NCI-H1930 (cell line): ENCODE measurements at regions not wholly inside any gene's neighbourhood (a gene's known extent, or its start where the extent isn't known, plus 50 kb on each side); places are given as distances from the start of the nearest gene placed in this dataset.
"Not testable (repeated sequence)": the region's sequence is repeated elsewhere in the genome, so short reads cannot be mapped to it uniquely, and the experiment has no call there.

Source experiments
- DNase-seq, 2 experiments: peaks; one replicate each; lab custom pipeline; 2025; lab: John Stamatoyannopoulos, UW

DNA sequence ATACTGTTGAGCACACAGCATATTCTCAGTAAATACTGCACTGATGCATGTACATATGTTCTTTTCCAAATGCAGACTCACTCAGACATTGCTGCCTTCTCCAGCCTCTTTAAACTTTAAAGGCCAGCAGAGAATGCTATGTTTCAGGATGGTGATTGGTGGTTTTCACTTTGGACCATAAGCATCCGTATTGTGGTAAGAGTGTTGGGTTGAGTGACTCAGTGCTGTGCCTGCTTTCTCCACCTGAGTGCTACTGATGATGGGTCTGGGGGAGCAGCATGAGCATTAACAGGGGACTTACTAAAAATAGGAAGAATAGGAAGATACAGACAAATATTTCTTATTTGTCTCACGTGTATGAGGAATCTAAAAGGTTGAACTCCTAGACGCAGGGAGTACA lies 56.3 kb upstream of the ZNF92 start:
- DNase-seq = no peak

DNA sequence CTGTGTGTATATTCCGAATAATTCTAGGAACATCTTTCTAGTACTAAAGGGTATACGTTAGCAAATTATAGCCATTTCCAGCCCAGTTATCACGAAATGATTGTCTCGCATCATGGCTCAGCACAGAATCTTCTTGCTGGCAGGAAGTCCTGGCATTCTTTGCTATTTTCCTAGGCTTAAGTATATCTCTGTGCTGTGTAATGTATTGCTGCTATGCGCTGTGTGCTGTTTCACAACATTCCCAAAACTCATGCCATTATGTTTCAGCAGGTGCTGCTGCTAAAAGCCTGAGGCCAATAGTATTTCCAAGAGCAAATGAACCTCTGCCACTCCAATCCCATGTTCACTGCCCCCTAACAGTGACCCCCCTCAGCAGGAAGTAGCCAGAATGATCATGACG lies 62.9 kb upstream of the ZNF92 start:
- no peak for DNase-seq

DNA sequence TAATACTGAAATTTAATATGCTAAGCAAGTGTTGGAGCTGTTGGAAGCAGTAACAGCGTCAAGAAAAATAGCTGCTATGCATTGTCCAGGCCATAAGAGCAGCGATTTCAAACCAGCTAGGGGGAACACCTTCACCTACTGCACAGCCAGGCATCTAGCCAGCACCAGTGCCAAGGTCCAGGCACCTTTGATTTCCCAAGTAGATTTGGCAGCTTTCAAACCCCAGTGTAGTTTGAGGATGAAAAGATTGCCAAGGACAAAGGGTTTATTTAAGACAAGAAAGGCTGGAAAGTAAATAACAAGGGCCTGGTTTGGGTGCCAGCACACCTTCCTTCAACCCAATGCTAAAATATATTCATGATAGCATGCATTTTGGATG lies 65.4 kb upstream of the ZNF92 start:
- DNase-seq = no peak

- peak; percentile 50 to 71 for DNase-seq
Measured at GRCh38 chr7:65307651-65308299, 65.9 kb upstream of the ZNF92 start.

DNA sequence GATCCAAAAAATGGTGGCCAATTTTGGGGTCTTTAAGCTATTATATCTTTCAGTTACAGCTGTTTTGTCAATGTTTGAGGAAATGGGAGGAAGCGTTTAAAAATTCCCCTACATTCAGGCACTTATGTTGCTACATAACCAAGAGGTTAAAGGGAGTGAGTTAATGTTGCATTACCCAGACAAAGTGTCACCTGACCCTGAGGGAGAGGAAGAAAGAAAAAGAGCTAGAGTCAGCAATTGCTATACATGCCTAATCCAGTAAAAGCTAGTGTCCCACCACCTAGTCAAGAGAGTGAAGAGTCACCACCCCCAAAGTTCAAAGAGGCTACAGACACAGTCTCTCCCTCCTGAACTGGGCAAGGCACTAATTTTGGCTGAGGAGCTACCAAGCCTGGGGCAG lies 69.5 kb upstream of the ZNF92 start:
- DNase-seq = no peak

DNA sequence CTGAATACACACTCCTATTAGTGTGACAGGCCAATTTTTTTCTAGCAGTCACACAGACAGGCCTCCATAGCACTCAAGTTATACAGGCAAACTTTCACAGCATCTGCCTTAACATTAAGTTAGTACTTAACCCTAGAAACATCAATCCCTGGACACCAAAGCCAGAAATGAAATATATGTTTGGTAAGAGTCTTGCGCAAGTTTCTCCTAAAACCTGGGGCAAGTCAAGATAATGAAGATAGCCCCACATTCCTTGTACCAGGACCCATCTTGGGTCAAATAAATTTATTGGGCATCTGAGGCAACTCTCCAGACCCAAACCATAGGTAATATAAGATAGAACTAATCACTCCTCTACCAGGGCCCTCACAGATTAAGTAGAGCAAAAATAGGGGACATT lies 70.8 kb upstream of the ZNF92 start:
- no peak for DNase-seq

GRCh38 chr7:65301007-65301406 lies 72.6 kb upstream of the ZNF92 start:
- DNase-seq = no peak

GRCh38 chr7:65295409-65295808 lies 78.2 kb upstream of the ZNF92 start:
- DNase-seq = no peak

DNA sequence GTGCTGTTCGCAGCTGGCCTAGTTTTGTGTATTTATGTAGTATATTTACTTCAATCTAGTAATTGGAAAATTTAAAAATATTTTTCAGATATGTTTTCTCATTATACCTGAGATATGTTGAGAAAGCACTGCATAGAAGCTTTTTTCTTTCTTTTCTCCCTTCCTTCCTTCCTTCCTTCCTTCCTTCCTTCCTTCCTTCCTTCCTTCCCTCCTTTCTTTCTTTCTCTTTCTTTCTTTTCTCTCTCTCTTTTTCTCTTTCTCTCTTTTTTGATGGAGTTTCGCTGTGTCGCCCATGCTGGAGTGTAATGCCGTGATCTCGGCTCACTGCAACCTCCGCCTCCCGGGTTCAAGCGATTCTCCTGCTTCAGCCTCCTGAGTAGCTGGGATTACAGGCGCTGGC lies 83.3 kb upstream of the ZNF92 start:
- DNase-seq = not testable (repeated sequence)

DNA sequence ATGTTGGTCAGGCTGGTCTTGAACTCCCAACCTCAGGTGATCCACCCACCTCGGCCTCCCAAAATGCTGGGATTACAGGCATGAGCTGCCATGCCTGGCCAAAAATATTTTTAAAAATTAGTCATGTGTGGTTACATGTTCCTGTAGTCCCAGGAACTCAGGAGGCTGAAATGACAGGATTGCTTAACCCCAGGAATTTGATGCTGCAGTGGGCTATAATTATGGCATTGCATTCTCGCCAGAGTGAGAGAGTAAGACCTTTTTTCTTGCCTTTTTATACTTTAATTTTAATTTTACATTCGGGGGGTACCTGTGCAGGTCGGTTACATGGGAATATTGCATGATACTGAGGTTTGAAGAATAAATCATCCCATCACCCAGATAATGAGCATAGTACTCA lies 86.6 kb upstream of the ZNF92 start:
- DNase-seq = no peak

DNA sequence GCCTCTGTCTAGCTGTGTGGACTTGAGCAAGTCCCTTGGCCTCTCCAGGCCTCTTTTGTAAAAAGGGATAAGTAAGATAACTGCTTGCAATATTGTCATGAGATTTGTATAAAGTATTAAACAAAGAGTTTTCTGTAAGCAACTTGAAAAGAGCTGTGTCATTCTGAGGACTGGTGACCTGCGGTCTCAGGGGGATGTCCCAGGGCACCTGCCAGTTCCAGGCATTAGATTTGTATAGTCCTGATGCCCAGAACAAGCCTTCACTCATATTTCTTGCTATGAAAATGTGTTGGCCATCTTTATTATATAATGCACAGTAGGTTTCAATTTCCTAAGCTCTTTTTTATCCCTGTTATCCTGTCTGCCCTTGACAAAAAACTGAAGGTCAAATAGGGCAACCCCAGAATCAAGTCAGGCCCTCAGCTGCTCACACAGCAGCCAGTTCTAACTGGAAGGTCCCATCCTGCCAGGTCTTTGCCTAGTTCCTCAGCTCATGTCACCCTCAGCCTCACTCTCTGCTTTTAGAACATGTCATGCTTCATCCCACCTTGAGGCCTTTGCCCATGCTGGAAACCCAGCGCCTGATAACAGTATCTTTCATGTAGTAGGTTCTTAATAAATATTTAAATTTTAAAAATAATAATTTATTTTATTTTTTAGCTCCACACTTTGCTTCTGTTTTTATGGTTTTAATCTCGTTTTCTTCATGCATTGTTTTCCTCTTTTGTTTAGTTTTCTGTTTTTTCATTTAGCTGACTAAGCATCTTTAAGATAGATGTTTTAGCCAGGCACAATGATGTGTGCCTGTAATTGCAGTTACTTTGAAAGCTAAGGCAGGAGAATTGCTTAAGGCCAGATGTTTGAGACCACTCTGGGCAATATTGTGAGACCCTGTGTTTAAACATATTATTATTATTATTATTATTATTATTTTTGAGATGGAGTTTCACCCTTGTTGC lies 87.5 kb upstream of the ZNF92 start:
- no peak for DNase-seq

- not testable (repeated sequence) for DNase-seq
Measured at GRCh38 chr7:65285241-65285640, 88.4 kb upstream of the ZNF92 start.

- no peak for DNase-seq
Measured at GRCh38 chr7:65279795-65280194, 93.9 kb upstream of the ZNF92 start.

GRCh38 chr7:65276822-65277221 lies 96.8 kb upstream of the ZNF92 start:
- no peak for DNase-seq

- DNase-seq = not testable (repeated sequence)
Measured at GRCh38 chr7:65271502-65271901, 102.2 kb upstream of the ZNF92 start.

GRCh38 chr7:65269150-65269856 lies 104.4 kb upstream of the ZNF92 start:
- peak; percentile 90 to 94 for DNase-seq

DNA sequence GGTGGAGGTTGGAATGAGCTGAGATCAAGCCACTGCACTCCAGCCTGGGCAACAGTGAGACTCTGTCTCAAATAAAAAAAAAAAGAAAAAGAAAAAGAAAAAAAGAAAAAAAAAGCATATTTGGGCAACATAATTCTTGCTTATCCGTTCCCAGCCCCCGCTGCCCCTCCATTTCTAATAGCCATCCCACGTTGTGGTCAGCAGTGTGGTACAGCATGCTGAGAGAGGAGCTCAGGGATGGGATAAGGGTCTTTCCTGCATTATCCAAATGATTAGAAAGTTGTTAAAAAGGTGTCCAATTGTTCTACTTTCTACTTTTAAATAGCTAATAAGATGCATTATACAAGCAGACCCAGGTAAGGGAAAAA lies 104.9 kb upstream of the ZNF92 start:
- DNase-seq = no peak

DNA sequence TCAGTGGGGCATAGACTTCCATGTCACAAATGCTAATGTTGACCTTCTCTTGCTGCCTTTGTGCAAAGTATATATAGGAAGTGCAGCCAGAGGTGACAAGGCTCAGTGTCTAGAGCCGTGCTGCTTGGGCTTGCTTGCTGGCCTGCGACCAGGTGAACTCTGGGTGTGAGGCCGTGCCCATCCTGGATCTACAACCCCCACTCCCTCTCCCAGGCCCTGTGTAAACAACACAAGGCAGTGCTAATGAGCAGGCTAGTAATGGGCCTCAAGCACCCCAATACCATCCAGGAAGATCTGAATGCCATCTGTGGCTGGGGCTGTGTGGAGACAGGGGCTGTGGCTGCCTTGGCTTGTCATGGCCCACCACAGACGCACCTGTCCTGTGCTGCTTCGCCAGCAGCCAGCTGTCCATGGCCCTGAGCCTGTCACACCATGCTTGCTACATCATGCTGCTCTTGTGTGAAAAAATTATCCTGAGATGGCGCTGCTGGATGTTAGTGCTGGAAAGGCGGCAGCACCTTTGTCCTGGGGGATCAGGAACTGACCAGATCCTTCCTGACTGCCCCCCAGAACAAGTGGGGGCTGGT lies 107.6 kb upstream of the ZNF92 start:
- no peak for DNase-seq

- DNase-seq = no peak
Measured at GRCh38 chr7:65264258-65264657, 109.4 kb upstream of the ZNF92 start.

DNA sequence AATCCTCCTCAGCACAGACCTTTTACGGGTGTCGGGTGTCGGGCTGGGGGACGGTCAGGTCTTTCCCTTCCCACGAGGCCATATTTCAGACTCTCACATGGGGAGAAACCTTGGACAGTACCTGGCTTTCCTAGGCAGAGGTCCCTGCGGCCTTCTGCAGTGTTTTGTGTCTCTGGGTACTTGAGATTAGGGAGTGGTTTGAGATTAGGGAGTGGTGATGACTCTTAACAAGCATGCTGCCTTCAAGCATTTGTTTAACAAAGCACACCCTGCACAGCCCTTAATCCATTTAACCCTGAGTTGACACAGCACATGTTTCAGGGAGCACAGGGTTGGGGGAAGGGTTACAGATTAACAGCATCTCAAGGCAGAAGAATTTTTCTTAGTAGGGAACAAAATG lies 113.0 kb upstream of the ZNF92 start:
- not testable (repeated sequence) for DNase-seq

DNA sequence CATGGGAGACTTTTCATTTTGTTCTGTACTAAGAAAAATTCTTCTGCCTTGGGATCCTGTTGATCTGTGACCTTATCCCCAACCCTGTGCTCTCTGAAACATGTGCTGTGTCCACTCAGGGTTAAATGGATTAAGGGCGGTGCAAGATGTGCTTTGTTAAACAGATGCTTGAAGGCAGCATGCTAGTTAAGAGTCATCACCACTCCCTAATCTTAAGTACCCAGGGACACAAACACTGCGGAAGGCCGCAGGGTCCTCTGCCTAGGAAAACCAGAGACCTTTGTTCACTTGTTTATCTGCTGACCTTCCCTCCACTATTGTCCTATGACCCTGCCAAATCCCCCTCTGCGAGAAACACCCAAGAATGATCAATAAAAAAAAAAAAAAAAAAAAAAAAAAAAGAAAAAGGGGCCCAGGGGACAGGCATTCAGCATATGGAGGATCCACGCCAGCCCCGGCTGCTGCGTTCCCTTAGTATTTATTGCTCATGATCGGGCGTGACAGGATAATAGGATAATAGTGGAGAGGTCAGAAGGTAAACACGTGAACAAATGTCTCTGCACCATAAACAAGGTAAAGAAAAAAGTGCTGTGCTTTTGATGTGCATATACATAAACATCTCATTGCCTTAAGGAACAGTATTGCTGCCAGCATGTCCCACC lies 113.7 kb upstream of the ZNF92 start:
- not testable (repeated sequence) for DNase-seq

DNA sequence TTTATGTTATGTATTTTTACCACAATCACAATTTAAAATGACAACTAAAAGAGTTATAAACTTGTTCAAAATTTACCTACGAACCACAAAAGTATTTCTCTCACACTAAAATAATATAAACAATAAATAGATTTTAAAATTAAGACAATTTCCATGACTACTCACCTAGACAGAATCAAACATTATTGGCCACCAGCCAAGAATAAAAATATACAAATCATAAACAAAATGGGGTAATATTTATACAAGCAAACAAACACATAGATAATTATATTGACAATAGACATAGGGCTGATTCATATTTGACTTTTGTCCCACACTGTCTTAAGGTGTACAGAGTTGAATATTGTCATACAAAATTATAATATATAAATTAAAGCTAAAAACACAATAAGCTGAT lies 119.6 kb upstream of the ZNF92 start:
- no peak for DNase-seq
